ENCODE measurements at regions not wholly inside any gene's neighbourhood (a gene's known extent, or its start where the extent isn't known, plus 50 kb on each side); places are given as distances from the start of the nearest gene placed in this dataset.
"Not testable (repeated sequence)": the region's sequence is repeated elsewhere in the genome, so short reads cannot be mapped to it uniquely, and the experiment has no call there.

DNA sequence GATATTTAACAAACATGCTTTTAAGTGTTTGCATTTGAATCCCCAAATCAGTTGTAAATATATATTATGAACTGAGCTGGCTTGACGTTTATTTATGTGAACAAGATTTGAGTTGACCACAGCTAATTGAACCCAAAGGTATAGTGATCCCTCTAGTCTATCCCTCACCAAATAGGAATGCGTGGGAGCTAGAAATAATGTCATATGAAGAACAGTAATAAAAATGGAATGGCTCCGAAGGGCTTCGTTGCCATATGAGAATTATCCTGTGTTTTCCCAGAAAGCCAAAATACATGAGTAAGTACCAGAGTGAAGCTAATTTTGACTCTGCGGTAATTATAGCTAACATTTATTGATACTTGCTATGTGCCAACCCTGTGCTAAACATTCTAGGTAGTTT, 142.7 kb downstream of the ADCYAP1 start:
- DNase-seq = no peak

DNA sequence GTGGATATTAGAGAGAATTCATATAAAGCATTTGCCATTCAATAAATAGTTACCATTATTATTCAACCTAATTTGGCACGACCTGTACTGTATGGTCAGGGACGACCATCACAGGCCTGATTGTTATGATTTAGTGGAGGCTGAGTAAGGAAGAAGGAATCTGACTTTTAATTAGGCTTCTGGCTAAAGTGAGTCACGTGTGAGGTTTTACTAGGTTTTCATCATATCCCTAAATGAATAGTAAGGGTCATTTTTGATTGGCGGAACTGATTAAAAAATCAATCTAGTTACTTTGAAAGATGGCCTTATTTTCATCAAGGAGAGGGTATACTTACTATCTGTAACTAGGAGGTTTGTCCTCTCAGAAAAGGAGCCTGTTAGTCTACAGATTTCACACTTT, 143.4 kb downstream of the ADCYAP1 start:
- no peak for DNase-seq

DNA sequence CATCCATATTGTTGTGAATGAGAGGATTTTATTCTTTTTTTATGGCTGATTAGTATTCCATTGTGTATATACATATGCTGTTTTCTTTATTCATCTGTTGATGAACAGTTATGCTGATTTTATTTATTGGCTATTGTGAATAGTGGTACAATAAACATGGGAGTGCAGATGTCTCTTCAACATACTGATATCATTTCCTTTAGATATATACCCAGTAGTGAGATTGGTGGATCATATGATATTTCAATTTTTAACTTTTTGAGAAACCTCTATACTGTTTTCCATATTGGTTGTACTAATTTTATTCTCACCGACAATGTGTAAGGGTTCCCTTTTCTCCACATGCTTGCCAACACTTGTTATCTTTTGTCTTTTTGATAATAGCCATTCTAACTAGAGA, 144.5 kb downstream of the ADCYAP1 start:
- DNase-seq = no peak

DNA sequence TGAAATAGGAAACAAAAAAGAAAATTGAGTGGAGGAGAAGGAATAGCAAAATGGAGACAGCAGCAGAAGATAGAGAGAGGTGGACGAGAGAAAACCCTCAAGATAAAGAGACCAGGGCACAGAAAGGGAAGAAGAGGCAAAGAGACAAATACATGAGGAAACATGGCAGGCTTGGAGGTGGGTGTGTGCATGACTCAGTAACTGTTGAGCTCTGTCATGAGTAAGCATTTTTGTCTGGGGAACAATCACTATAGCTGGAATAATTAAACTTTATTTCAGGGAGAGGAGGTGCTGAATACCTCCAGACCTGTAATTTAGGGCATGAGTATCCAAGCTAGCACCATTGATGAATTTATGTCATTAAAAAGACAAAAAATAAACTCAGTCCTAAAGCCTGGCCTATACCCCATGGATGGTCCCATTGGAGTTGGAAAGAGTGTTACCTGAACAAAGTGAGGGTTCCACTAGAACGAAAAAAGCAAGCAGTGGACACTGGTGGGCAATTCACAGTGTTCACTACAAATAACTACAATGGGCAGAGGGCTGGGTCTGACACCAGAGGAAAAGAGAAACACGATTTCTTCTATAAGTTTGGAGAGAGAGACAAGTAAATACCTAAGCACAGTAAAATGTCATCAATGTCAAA, 145.5 kb downstream of the ADCYAP1 start:
- no peak for DNase-seq

DNA sequence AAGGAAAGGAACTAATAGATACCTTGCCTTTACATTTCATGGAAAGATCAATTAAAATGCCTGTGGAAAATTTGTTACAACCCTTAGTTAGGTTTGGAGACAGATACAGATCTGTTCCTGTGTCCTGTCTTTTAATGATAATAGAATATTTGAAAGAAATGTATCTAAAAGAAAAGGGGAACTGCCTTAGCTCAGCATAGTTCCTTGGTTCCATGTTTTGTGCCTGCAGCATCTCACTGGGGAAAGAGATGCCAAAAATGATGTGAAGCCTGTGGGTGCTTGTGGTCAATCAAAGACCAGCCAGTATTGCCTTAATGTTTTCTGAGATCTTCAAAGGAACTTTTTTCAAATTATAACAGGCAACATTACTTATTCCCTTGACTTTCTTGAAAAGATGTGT, 147.6 kb downstream of the ADCYAP1 start:
- no peak for DNase-seq

DNA sequence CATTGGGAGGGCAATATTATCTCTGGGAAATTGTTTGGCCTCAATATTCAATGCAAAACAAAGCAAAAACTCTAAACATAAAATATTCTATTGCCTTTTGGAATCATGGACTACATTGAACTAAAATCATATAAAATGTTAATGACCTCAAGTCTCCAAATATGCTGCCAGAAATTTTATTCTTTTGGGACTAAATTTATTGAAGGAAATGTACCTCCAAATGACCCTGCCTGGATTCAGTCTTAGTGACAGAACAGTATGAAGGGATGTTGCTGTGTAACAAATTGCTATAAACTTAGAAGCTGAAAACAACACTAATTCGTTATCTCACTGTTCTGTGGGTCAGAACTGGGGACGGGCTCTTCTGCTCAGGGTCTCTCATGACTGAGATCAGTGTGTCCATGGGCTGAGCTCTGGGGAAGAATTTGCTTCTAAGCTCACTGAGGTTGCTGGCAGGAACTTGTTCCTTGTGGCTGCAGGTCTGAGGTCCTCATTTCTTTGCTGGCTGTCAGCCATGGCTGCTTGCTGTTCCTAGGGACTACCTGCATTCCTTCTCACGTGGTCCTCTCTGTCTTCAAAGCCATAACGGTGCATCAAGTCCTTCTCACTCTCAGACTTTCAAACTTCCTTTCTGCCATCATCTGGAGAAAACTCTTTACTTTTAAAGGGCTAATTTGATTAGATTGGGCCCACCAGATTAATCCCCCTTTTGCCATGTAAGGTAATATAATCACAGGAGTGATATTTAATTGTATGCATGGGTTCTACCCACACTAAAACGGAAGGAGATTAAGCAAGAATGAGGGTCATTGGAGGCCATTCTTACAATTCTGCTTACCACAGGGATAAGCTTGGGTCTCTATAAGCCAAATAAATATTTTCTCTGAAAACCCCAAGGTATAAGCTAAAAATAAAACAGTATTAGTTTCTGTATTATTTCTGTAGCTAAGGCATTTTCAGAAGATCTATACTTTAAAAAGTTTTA, 149.0 kb downstream of the ADCYAP1 start:
- DNase-seq = no peak

DNA sequence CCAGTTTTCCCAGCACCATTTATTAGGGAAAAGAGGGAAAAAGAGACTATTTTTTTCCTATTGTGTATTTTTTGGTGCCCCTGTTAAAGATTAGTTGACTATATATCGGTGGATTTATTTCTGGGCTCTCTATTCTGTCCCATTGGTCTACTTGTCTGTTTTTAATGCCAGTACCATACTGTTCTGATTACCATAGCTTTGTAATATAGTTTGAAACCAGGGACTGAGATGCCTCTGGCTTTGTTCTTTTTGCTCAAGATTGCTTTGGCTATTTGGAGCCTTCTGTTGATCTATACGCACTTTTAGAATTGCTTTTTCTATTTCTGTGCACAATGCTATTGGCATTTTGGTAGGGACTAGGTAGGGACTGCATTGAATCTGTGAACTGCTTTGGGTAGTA, 151.7 kb downstream of the ADCYAP1 start:
- no peak for DNase-seq

DNA sequence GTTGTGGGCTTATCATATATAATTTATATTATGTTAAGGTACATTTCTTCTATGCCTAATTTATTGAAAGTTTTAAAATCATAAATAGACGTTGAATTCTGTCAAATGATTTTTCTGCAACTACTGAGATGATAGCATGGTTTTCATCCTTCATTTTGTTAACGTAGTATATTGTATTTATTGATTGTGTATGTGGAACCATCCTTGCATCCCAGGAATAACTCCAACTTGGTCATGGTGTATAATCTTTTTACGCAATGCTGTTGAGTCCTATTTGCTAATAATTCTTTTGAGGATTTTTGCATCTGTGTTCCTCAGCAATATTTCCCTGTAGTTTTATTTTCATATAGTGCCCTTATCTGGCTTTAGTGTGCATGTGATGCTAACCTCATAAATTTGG, 152.7 kb downstream of the ADCYAP1 start:
- no peak for DNase-seq

DNA sequence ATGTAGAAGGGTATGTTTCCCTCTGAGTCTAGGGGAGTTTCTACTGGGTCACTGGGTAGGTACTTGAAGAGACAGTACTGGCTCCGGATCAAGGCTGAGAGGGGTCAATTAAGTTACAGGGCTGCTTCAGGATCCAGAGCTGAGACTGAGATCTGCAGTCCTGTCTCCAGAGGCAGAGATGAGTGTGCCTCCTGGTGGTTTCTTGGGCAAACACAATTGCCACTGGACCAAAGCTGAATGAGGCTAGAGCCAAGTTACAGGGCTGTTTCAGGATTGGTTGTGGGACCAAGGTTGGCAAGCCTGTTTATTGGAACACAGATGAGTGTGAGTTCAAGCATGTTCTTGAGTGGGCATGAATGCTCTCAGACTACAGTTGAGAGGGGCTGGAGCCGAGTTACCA, 157.9 kb downstream of the ADCYAP1 start:
- no peak for DNase-seq

DNA sequence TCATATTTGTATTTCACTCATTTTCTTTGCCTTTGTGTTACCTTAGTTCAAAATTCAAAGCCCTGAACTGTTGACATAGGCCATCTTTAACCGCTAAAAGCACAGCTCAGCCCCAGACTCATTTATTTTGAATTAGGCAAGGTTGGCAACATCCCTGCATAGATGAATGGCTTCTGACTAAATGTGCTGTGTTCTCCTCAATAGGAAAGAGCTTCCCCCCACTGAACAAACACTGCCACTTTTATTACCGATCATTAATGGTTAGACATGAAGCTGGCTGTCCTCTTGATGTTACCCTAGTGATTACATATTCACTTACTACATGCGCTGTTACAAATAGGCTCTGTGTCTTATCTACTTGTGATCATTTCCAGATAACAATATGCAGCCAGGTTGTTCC, 170.7 kb downstream of the ADCYAP1 start:
- DNase-seq = no peak

DNA sequence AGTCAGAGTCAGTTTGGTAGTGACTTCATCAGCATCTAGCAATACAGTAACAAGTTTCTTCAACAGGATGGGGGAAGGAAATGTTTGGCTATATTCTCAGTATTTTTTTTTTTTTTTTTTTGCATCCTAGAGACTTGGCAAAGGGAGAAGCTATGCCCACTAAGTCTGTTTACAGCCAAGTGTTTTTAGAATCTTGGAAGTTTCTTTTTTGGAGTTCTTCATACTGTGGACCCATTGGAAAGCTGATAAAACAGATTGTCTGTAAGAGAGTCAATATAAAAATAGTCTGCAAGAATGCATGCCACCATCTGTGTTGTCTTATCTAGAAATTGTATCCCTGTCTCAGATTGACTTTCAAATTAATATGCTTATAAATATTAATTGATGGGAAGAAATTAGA, 171.2 kb downstream of the ADCYAP1 start:
- DNase-seq = no peak

DNA sequence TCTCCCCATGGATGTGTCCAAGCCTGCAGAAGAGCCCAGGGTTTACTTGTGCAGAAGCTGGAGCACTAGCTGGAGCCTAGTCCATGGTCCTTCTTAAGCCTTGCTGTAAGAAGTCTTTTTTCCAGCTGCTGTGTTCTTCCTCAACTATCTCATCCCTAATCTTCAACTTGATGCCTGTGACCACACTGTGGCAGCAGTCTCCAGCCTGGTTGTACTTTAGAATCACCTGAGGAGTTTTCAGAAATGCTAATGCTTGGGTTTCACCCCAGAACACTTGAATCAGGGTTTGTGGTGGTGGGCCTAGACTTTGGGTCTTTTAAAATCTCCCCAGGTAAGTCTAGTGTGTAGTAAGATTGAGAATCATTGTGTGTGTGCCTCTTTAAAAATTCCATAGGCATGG, 173.6 kb downstream of the ADCYAP1 start:
- DNase-seq = no peak

DNA sequence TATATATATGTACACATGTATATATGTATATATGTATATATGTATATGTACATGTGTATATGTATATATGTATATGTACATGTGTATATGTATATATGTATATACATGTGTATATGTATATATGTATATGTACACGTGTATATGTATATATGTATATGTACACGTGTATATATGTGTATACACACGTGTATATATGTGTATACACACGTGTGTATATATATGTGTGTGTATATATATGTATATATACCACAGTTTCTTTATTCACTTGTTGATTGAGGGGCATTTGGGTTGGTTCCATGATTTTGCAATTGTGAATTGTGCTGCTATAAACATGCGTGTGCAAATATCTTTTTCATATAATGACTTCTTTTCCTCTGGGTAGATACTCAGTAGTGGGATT, 179.0 kb downstream of the ADCYAP1 start:
- DNase-seq = not testable (repeated sequence)

DNA sequence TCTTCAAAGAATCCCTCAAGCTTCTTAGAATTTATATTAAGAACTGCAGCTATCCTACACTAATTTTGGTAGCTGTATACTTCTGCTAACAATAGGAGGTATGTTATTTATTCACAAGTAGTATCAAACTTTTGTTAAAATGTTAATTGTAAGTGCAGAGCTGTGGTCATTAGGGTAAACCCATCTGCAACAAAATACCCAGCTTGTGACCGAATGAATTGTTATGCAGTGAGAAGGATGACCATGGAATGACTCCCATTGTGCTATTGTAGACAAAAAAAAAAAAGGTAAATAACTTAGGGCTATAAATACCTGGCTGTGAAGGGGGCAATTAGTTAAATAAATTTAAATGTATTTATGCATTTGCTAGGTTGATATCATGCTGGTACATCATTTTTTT, 186.1 kb downstream of the ADCYAP1 start:
- no peak for DNase-seq

DNA sequence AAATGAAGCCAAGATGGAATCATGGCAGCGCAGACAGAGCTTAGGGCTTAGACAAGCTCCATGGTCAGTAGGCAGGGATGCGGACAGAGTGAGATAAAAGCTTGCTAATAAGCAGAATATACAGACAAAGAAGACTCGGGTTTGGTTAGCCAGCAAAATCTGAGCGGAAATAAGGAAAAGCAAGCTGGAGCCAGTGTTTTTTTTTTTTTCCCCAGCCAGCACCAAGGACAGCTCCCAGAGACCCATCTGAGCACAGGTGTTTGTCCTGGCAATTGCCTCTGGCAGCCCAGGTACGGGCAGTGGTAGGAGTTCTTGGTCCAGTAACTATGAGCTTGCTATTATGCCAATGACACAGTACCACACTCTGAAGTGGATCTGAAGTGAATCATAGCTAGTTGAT, 187.6 kb downstream of the ADCYAP1 start:
- no peak for DNase-seq

DNA sequence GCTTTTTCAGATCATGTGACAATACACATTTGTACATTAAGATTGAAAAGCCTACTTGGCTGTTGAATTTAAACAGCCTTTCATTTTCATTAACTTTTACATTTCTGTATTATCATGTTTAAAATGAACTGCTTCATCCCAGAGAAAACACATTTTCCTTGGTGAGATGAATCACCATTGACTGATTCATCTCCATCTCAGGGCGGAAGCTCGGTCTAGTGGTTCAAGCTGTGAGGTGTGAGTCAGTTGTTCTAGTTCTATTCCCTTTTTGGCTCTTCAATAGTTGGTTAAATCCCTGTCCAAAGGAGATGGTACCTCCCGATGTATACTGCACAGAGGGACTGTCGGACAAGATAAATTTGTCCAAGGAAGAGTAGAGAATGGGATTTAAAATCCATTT, 189.7 kb downstream of the ADCYAP1 start:
- DNase-seq = no peak

DNA sequence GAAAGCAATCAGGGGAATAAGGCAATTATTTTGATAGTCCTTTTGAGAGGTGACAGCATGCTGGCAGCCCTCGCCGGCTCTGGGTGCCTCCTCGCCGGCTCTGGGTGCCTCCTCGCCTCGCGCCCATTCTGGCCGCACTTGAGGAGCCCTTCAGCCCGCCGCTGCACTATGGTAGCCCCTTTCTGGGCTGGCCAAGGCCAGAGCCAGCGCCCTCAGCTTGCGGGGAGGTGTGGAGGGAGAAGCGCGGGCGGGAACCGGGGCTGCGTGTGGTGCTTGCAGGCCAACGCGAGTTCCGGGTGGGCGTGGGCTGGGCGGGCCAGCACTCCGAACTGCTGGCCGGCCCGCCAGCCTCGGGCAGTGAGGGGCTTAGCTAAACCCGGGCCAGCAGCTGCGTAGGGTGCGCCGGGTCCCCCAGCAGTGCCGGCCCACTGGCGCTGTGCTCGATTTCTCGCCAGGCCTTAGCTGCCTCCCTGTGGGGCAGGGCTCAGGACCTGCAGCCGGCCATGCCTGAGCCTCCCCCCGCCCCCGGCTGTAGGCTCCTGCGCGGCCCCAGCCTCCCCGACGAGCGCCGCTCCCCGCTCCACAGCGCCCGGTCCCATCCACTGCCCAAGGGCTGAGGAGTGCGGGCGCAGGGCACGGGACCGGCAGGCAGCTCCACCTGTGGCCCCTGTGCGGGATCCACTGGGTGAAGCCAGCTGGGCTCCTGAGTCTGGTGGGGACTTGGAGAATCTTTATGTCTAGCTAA, 193.5 kb downstream of the ADCYAP1 start:
- not testable (repeated sequence) for DNase-seq

DNA sequence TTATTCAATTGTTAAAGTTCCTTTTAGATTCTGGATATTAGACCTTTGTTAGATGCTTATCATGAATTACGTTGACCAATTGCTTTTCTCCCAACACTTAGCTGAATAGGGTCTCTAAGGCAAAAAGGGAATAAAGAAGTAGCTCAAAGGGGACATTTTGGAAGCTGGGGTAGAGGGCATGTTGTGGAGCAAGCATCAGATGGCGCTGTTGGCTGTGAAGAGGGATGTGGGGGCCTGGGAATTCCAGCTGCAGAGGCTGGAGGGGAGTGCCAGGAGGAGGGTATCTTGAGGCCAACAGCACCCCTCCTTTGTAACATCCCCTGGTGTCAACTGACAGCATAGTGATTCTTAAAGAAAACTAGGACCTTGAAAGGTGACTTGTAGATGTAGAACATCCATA, 198.2 kb downstream of the ADCYAP1 start:
- DNase-seq = no peak

DNA sequence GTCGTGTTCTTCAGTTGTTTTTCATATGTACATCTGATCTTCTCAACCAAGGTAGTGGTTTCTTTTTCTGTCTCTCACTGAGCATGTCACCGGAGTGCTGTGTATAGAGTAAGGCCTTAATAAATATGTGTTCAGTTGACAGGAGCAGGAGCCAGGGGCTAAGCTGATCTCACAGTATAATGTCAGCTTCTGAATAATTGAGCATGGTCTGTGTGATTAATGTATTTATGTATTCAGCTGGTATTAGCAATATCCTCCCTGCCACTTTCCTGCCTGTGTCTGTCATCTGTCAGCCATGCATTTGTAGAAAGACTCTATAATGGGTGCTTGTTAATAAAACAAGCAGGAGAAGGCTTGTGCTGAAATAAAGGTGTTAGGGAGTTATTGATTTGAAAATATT, 198.9 kb downstream of the ADCYAP1 start:
- no peak for DNase-seq

DNA sequence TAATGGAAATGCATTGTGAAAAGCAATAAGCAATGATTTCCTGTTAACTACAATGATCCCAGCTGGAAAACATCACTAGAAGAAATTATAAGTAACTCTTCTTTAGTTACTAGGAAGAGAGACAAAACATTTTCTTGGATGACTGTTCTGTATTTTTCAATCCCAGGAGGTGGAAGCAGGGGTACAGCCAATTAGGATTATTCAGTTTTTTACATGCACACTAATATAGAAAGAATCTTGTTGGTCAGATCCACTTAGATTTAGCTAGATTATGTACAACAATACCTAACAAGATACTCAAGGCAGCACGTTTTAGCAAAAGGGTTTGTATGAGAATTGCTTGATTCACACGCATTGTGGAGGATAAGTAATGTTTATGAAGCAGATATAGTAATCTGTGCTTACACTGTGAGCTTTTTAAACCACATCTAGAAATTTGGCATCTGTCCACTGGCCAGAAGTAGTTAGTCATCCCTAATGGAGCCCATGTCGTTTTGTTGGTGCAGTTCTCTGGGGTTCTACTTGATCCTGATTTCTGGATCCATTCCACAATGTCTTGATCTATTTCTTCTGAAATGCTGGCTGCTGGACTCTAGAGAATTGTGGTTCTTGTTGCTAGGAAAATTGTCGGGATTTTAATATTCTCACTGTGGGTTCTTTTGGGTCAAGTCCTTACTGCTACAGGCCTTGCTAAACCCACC, 199.7 kb downstream of the ADCYAP1 start:
- DNase-seq = no peak

DNA sequence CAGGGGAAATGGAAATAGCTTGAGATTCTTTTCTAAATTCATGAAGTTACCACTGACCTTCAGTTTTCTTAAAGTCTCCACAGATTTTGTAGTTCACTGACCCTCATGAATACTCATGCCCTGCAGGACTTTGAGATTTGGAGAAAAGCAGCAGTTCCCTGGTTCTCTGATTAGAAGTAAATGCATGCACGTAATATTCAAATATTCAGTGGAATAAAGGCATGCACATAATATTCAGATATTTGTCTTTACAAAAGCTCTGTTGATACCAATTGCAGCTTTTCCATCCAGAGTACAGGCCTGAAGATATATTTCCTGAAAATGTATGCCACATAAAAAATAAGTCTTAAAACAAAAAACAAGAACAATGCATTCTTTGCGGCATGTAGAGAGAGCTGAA, 219.8 kb downstream of the ADCYAP1 start:
- no peak for DNase-seq

DNA sequence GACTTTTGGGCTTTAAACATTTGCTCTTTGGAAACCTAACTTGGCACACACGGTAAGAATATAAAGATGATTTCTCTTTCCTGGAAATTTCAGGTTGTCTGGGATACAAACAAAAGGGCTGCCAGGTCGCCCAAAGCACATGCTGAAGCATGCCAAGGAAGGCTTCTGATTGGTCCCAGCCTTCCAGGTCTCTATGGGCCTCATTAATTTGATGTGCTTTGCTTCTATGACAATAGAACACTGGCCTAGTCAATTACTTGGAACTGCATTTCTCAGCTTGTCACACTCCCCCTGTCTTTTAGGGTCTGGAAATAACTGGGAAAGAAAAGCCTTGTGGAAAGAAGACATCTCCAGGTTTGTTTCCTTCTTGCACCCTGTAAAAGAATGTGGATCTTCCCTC, 228.9 kb downstream of the ADCYAP1 start:
- no peak for DNase-seq

DNA sequence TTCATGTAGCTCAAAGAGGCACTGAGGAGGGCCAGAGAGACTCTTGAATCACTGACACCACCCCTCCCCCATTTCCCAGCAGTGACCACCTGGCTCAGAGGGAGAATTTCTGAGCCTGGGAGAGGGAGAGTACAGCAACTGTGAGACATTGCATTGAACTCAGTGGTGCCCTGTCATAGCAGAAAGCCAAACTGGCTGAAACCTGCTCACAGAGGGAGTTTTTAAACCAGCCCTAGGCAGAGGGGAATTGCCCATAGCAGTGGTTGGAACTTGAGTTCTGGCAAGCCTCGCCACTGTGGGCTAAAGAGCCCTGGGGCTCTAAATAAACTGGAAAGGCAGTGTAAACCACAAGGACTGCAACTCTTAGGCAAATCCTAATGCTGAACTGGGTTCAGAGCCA, 243.1 kb downstream of the ADCYAP1 start:
- DNase-seq = no peak

Data from activated CD4-positive, alpha-beta T cell treated with anti-CD3 and anti-CD28 coated beads, Interleukin-2, amount 50 U/mL, for 1 hour (primary cell).